Breast epithelium (tissue), 4 donors: ENCODE measurements at regions not wholly inside any gene's neighbourhood (a gene's known extent, or its start where the extent isn't known, plus 50 kb on each side); places are given as distances from the start of the nearest gene placed in this dataset.

Experiments
- DNase-seq, 2 donors: peaks; one replicate each; pipeline ENCODE4 v3.0.0-alpha.2; 2019; ENCODE audit warnings: low spot score in 2 of 2
- H3K27ac ChIP-seq, 2 donors: fragments of 200-600 bp; sonication (generic) in 1 of 2; one replicate each; pipeline ENCODE4 v1.5.1; 2016 to 2019; ENCODE audit warnings: mild to moderate bottlenecking in 1 of 2
- H3K27me3 ChIP-seq, 2 donors: fragments of 200-600 bp; sonication (generic) in 1 of 2; one replicate each; pipeline versions ENCODE4 v1.5.1 to v1.6.0; 2017 to 2019; ENCODE audit warnings: control low read depth in 1 of 2, mild to moderate bottlenecking in 1 of 2
- H3K36me3 ChIP-seq: fragments of 200-600 bp; one replicate; pipeline ENCODE4 v1.5.1; 2019
- H3K4me1 ChIP-seq, 2 donors: fragments of 200-600 bp; sonication (generic); one replicate each; pipeline ENCODE4 v1.5.1; 2016 to 2019; ENCODE audit warnings: control low read depth in 1 of 2
- H3K4me3 ChIP-seq, 3 donors: fragments of 200-600 bp; sonication (generic); 1 replicate in 2 of 3; 2 replicates in 1 of 3; pipeline ENCODE4 v1.5.1; 2016 to 2019; ENCODE audit warnings: mild to moderate bottlenecking in 3 of 3, moderate library complexity in 2 of 3
- H3K9me3 ChIP-seq, 2 donors: fragments of 200-600 bp; sonication (generic) in 1 of 2; one replicate each; pipeline ENCODE4 v1.5.1; 2016 to 2019; ENCODE audit warnings: control low read depth in 1 of 2
- CTCF ChIP-seq, 3 donors: fragments of 450-650 bp; IDR thresholded peaks; one replicate each; pipeline ENCODE4 v1.5.1; 2016 to 2017; ENCODE audit warnings: antibody characterized with exemption in 3 of 3, mild to moderate bottlenecking in 3 of 3, moderate library complexity in 3 of 3
- POLR2A ChIP-seq: fragments of 450-650 bp; IDR thresholded peaks from one replicate; pipeline ENCODE4 v1.6.1; 2016; ENCODE audit warnings: antibody characterized with exemption, mild to moderate bottlenecking, moderate library complexity
- POLR2AphosphoS5 ChIP-seq, 3 donors: sonication (generic); formaldehyde crosslinking; IDR thresholded peaks; one replicate each; pipeline ENCODE4 v1.6.1; 2017; ENCODE audit warnings: antibody characterized with exemption in 3 of 3
- intact Hi-C: fragments of 100-400 bp; cut with DNase I; formaldehyde crosslinking; loops from one replicate; pipeline ENCODE4 v1.15.1; 2023; ENCODE audit warnings: low total_unique reads

- Histone ChIP-seq H3K4me3 (no peak overlapping the region), H3K36me3 (no peaks in the 10 kb centered on the region), H3K27ac (no peak overlapping the region), H3K4me1 (no peaks in the 10 kb centered on the region), H3K27me3 (peaks cover 0 to 9% of the 10 kb centered on the region in 2 donors), H3K9me3 (no peaks in the 10 kb centered on the region)
- no peak for DNase-seq
- intact Hi-C loops: no loop called here
- no peak for TF ChIP-seq CTCF (IDR thresholded peaks at IDR 0.05)
- no peak for TF ChIP-seq POLR2AphosphoS5 (IDR thresholded peaks at IDR 0.05)
- no peak for TF ChIP-seq POLR2A
Observed at GRCh38 chr11:134701564-134702165, 289.6 kb upstream of the B3GAT1 start.

GRCh38 chr11:134700101-134700640 lies 288.1 kb upstream of the B3GAT1 start:
- no peaks in the 10 kb centered on the region for H3K9me3 ChIP-seq
- intact Hi-C loops: no loop called here
- H3K36me3 ChIP-seq: no peaks in the 10 kb centered on the region
- no peak for DNase-seq
- H3K27ac ChIP-seq: no peak overlapping the region
- TF ChIP-seq CTCF (IDR thresholded peaks at IDR 0.05) (no peak), POLR2A (no peak), POLR2AphosphoS5 (IDR thresholded peaks at IDR 0.05) (no peak)
- no peaks in the 10 kb centered on the region for H3K4me1 ChIP-seq
- no peak overlapping the region for H3K4me3 ChIP-seq
- peaks cover 0 to 9% of the 10 kb centered on the region in 2 donors for H3K27me3 ChIP-seq

GRCh38 chr11:134696455-134696854 lies 284.4 kb upstream of the B3GAT1 start:
- no peak for TF ChIP-seq POLR2A
- no peak for TF ChIP-seq CTCF (IDR thresholded peaks at IDR 0.05)
- TF ChIP-seq POLR2AphosphoS5 (IDR thresholded peaks at IDR 0.05): no peak
- H3K9me3 ChIP-seq: no peaks in the 10 kb centered on the region
- intact Hi-C loops: no loop called here

GRCh38 chr11:134691985-134692384 lies 279.9 kb upstream of the B3GAT1 start:
- intact Hi-C loops: no loop called here

More at GRCh38 chr11:134696455-134696854, 284.4 kb upstream of the B3GAT1 start:
- no peaks in the 10 kb centered on the region for H3K4me1 ChIP-seq
- no peak for DNase-seq
- no peaks in the 10 kb centered on the region for H3K36me3 ChIP-seq
- H3K27ac ChIP-seq: no peak overlapping the region
- no peaks in the 10 kb centered on the region for H3K27me3 ChIP-seq
- H3K4me3 ChIP-seq: no peak overlapping the region

More at GRCh38 chr11:134691985-134692384, 279.9 kb upstream of the B3GAT1 start:
- Histone ChIP-seq H3K27me3 (peaks cover 0 to 8% of the 10 kb centered on the region in 2 donors), H3K4me1 (no peaks in the 10 kb centered on the region), H3K36me3 (no peaks in the 10 kb centered on the region), H3K9me3 (no peaks in the 10 kb centered on the region), H3K4me3 (no peak overlapping the region), H3K27ac (no peak overlapping the region)
- no peak for TF ChIP-seq POLR2AphosphoS5 (IDR thresholded peaks at IDR 0.05)
- TF ChIP-seq POLR2A: no peak
- TF ChIP-seq CTCF (IDR thresholded peaks at IDR 0.05): no peak
- no peak for DNase-seq
